ENCODE measurements at regions not wholly inside any gene's neighbourhood (a gene's known extent, or its start where the extent isn't known, plus 50 kb on each side); places are given as distances from the start of the nearest gene placed in this dataset.

DNA sequence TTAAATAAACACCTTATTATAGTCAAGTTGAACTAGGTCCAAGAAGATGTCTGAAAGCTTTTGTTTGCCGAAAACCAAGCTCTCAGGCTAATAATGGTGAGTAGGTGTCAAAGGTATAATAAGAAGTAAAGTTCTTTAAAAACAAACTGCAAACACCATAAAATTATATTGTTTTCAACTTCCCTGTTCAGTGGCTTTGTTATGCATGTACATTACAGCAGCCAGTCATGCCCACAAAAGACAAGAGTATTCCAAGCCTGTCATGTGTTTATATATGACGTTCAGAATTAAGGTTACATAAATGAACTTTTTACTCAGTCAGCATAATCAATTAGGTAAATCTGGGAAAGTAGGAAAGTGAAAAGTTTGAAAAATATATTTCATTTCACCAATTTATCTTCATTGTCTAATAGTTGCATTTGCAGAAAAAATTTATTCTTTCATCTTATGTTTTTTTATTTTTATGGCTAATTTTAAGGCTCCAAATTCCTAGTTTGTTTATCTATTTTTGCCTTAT, 928.7 kb upstream of the SOX9 start:
- CTCF ChIA-PET = no interaction called here
- dilution Hi-C loops (cut with MboI; ENCODE audit: extremely low pct_ligation_motif_present, low sequenced_read_pairs) = no loop called here

More for the DNA sequence above, 928.7 kb upstream of the SOX9 start:
- FAIRE-seq (no peak), DNase-seq (ENCODE audit: low read depth, low spot score) (no peak)
- intact Hi-C loops (cut with micrococcal nuclease) = no loop called here
- Histone ChIP-seq H3K9me1 (replicated peaks; ENCODE audit: control insufficient read depth, extremely low read depth, insufficient read depth, low read length) (no peaks in the 10 kb centered on the region), H3K27ac (ENCODE audit: insufficient read depth, low read depth, low read length) (no peak overlapping the region), H3K36me3 (ENCODE audit: control insufficient read depth in 2 of 2, extremely low read depth in 1 of 2, insufficient read depth in 2 of 2, low read length in 2 of 2) (no peaks in the 10 kb centered on the region), H3K9me3 (replicated peaks; ENCODE audit: control insufficient read depth, insufficient read depth, low read length) (peaks cover 6% of the 10 kb centered on the region), H3K9ac (replicated peaks; ENCODE audit: extremely low read depth, insufficient read depth, low read length) (no peak overlapping the region), H3K4me2 (ENCODE audit: insufficient read depth, low read length) (no peak overlapping the region), H2AFZ (ENCODE audit: low read depth, low read length) (no peak overlapping the region), H3K27me3 (ENCODE audit: control insufficient read depth in 2 of 2, insufficient read depth in 2 of 2, low read length in 2 of 2) (no peaks in the 10 kb centered on the region), H3K4me3 (replicated peaks in 1 of 3; ENCODE audit: insufficient read depth in 1 of 3, low read depth in 1 of 3, low read length in 3 of 3) (no peak overlapping the region), H4K20me1 (replicated peaks; ENCODE audit: control insufficient read depth, extremely low read depth, insufficient read depth, low read length) (no peaks in the 10 kb centered on the region), H3K4me1 (ENCODE audit: control insufficient read depth, extremely low read depth, insufficient read depth, low read length) (no peaks in the 10 kb centered on the region), H3K79me2 (ENCODE audit: control insufficient read depth, insufficient read depth, low read length) (no peaks in the 10 kb centered on the region)
- POLR2A ChIA-PET = no interaction called here
- TF ChIP-seq POLR2AphosphoS5 (IDR thresholded peaks at IDR 0.05; ENCODE audit: insufficient read depth, low read depth, low read length) = no peak
- no peak for TF ChIP-seq MYC (IDR thresholded peaks at IDR 0.05; ENCODE audit: low read depth, low read length)
- TF ChIP-seq FOS (IDR thresholded peaks at IDR 0.05; ENCODE audit: borderline replicate concordance, insufficient read depth, low read length) = no peak
- TF ChIP-seq, protein P1, sequence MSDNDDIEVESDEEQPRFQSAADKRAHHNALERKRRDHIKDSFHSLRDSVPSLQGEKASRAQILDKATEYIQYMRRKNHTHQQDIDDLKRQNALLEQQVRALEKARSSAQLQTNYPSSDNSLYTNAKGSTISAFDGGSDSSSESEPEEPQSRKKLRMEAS (IDR thresholded peaks at IDR 0.05; ENCODE audit: insufficient read depth, insufficient read length) = no peak
- TF ChIP-seq EZH2 (IDR thresholded peaks at IDR 0.05; ENCODE audit: borderline replicate concordance, low read depth, low read length, severe bottlenecking) = no peak
- TF ChIP-seq GATA2 (IDR thresholded peaks at IDR 0.05; ENCODE audit: insufficient read depth, insufficient read length, low read depth, low read length) = no peak
- TF ChIP-seq JUN (IDR thresholded peaks at IDR 0.05; ENCODE audit: borderline replicate concordance, insufficient read depth, insufficient read length, low read depth) = no peak
- no peak for TF ChIP-seq POLR2A (IDR thresholded peaks at IDR 0.05; ENCODE audit: low read depth, low read length)
- TF ChIP-seq, protein P2, sequence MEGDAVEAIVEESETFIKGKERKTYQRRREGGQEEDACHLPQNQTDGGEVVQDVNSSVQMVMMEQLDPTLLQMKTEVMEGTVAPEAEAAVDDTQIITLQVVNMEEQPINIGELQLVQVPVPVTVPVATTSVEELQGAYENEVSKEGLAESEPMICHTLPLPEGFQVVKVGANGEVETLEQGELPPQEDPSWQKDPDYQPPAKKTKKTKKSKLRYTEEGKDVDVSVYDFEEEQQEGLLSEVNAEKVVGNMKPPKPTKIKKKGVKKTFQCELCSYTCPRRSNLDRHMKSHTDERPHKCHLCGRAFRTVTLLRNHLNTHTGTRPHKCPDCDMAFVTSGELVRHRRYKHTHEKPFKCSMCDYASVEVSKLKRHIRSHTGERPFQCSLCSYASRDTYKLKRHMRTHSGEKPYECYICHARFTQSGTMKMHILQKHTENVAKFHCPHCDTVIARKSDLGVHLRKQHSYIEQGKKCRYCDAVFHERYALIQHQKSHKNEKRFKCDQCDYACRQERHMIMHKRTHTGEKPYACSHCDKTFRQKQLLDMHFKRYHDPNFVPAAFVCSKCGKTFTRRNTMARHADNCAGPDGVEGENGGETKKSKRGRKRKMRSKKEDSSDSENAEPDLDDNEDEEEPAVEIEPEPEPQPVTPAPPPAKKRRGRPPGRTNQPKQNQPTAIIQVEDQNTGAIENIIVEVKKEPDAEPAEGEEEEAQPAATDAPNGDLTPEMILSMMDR (IDR thresholded peaks at IDR 0.05; ENCODE audit: extremely low read depth in 1 of 2, insufficient read depth in 1 of 2, low read depth in 1 of 2, low read length in 2 of 2) = no peak
- BruUV-seq (replicated peaks) = no TSS peak

Measured in endothelial cell of umbilical vein (primary cell).